NOMO-1 (cell line): ENCODE measurements at regions not wholly inside any gene's neighbourhood (a gene's known extent, or its start where the extent isn't known, plus 50 kb on each side); places are given as distances from the start of the nearest gene placed in this dataset.

Experiments used
- DNase-seq, 2 experiments: peaks; one replicate each; lab custom pipeline; 2025; ENCODE audit not compliant: unreplicated experiment in 2 of 2; lab: John Stamatoyannopoulos, UW

DNA sequence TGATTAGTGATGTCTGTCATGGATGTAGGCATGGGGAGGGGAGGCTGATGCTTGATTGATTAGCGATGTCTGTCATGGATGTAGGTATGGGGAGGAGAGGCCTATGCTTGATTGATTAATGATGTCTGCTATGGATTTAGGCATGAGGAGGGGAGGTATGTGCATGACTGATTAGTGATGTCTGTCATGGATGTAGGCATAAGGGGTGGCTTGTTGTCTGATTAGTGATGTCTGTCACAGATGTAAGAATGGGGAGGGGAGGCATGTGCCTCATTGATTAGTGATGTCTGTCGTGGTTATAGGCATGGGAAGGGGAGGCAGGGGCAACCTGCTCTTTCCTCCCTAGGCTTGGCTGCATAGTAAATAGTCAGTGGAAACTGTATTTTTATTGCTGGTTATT, 409.4 kb downstream of the HAPSTR1 start:
- DNase-seq, result no peak

DNA sequence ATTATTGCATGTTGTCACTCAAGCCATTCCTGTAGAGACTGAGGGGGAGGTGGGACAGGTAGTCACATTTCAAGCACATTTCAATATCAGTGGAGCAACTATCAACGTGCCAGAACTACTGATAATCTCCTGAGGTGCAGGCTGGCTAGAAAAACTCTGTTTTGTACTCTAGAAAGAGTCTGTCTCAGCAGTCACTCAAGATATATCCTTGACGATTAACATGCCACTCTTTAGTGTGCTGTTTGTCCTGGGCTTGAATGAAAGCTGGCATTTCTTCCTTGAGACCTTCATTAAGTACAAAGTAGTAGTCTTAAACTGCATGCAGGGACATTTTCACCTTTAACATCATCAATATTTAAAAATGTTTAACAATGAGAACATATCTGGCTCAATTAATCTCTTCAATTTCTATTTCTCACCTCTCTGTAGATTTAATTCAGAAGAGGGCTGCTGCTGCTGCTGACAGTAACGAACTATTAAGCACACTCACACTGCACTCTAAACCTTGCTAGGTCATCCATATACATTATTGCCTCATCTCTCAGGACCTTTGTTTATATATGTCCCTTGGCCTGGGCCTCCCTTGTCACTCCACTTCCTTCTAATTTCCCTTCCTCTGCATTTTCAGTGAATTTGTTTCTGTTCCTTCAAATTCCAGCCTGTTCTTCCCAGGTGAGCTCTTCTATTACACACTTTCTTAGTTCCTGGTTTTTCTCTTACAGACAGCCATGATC, 412.0 kb downstream of the HAPSTR1 start:
- DNase-seq, result no peak

DNA sequence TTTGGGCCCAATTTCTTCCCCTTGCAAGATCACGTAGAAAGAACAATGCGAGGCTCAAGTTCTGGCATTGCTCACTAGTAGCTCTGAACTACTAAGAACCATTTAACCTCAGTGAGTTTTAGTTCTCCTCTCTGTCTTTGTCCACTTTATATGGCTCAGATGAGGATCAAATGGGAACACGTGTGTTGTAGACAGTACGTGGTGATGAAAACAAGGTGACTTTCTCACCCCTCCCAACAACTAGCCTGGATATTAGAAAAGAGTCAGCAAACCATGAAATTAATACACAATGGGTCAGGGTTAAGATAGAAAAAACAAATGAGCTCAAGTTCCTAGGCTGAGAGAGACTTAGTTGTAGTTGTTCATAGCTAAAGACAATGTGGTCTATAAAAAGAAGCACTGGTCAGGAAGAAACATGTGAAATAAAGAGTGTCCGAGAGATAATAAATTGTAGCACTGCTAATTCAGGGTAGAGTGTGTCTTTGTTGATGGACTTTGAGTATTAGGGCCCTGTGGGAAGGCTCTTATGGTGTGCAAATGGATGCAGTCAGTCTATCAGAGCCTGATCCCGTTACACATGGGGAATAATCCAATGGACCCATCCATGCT, 417.0 kb downstream of the HAPSTR1 start:
- DNase-seq, result no peak

DNA sequence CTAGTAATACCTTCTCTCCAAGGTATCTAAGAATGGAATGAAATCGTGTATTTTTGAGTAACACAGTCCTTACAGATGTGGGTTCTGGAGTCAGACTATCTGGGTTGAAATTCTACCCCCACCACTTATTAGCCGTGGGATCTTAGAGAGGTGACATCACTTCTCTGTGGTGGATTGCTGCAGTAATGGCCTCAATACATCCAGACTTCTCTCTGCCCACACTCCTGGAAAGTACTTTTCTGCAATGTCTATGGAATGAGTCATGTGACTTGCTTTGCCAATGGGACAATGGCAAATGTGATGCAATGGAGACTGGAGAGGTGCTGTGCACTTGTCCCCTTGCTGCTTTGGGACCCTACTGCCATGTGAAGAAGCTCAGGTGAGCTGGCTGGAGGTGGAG, 418.2 kb downstream of the HAPSTR1 start:
- no peak for DNase-seq

DNA sequence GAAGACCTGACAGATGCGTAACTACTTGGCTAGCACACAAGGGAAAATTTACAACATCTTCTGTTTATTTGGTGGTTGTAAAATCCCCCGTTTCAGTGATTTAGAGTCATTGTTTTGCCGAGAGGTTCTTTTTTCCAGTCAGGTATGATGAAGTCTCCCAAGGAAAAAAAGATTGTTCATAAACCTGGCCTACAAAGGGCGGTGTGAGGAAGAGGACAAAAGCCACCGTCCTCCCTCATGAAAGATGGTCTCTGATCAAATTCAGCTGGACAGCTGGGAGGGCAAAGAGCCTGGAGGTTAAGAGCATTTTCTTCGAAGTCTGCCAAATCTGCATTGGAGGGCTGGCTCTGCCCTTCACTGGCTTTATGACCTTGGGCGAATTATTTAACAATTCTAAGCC, 419.9 kb downstream of the HAPSTR1 start:
- DNase-seq, result no peak

DNA sequence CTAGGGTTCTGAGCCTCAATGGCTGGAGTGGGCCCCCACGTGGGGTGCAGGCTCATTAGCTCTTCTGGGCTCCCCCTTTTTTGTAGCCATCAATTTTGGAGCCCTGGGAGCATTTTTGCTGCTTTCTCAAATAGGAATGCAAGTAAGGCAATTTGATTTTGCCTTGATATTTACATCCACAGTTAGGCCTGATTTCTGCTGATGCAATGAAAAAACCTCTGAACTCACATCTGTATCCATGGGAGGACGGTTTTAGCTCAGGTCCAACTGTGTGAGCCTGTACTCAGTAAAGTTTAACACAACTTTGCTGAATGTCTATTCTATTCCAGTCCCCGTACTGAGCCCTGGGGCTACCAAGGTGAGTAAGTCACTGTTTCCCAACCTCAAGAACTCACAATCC, 425.0 kb downstream of the HAPSTR1 start:
- no peak for DNase-seq

DNA sequence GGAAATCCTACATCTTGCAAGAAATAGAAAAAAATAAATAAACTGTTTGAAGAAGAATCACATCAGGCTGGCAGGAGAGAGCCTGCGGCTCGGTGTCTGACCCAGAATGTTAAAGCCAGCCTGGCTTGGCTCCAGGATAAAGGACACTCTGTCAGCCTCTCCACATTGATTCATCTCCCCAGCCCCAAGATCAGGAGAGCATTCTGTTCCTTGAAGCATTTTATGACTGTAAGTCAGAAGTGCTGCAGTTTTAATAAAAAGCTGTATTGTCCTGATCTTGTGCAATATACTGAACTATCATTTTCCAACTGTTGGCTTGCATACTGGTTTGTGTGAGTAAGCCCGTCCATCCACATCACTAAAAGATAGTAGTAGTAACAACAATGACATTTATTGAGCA, 426.6 kb downstream of the HAPSTR1 start:
- DNase-seq, result no peak

DNA sequence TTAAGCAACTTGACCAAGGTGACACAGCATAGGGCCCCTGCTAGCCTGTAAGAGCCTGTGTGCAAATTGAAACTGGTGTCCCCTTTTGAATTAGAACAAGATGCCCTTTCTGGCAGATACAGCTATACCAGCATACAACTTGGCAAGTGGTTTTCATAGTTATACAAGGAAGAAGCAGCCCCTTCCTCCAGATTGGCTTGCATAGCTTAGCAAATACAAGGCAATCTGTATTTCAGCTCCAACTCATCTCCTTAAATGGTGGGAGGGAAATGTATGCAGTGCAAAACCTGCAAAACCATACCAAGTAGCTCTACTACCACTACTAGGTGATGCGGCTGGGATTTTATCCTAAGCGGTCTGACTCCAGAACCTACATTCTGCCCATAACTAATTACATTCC, 427.1 kb downstream of the HAPSTR1 start:
- DNase-seq, result no peak

DNA sequence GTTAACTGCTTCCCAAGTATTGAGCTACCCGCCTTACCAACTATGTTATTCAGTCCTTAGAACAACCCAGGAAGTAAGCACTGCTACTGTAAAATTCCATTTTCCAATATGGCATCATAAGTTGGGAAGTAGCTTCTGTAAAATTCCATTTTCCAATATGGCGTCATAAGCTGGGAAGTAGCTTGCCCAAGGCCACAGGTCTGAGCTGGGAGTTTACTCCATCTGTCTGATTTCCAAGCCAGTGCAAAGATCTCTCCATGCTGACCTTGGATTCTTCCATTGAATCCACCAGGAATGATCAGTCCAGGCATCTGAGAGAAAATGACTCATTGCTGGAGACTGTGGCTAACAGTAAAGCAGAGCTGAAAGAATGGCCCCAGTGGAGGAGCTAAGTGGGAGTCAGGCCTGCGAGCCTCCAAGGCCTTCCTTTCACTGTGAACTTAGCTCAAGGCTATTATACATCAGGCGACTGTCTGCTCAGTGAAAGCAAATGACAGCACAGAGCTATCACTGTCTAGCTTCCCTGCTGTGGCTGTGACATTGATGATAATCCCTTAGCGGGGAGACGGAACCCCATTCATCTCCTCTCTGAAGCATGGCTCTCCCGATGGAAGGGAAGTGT, 430.4 kb downstream of the HAPSTR1 start:
- DNase-seq, result no peak

DNA sequence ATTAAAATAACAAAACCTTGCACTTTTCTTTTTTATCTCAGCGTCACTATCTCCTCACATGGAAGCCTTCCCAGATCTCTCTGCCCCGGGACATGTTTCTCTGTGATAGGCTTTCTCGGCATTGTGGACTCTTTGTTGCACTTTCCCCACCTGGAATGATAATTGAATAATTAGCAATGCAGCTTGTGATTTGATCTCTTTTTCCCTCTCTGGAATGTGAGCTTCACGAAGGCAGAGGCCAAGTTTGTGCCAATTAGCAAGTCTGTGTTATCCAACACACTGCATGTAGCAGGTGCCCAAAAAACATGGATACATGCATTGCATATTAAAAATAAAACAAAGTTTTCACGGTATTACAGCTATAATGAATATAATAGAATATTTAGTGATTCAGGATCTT, 431.2 kb downstream of the HAPSTR1 start:
- DNase-seq, result no peak

DNA sequence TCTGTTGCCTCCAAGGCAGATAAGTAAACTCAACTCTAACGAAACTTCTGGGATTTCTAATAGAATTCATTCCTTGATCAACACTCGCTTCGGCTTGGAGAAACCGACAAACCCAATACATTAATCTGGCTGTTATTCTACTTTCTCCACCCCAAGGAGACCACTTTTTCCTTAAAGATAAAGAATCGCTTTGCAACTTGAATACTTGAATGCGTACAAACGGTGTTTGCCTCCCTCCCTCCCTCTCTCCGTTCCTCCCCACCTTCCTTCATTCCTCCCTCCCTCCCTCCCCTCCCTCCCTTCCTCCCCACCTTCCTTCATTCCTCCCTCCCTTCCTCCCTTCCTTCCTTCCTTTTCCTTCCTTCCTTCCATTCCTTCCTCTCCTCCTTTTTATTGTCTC, 432.6 kb downstream of the HAPSTR1 start:
- no peak for DNase-seq

DNA sequence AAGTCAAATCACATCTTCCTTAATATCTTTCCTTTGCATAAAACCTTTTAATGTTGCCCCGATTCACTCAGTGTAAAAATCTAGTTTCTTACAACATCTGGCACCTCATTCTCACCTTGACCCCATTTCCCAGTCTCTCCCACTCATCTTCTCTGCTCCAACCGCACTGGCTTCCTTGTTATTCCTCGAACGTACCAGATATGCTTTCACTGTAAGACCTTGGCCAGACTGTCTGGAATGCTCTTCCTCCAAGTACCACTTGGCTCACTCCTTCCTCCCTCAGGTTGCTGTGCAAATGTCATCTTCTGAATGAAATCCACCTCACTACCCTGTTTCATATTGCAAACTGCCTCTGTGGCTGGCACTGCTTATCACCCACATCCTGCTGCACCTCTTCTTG, 433.6 kb downstream of the HAPSTR1 start:
- no peak for DNase-seq

DNA sequence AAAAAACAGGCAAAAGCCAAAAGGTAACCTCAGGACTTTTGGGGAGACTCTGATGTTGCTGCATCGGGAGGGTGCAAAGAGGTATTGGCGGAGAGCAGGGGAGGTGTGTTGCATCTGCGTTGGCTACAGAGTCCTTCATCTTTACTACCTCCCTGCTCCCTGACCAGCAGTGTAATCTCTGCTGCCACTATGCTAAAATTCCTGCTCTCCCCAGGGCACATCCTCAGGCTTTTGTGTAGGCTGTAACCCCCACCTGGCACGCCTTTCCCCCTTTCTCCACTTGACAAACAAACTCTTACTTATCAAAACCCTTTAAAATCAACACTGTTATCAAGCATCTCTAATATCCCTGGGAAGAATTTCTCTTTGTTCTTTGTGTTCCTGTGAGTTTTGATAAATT, 435.3 kb downstream of the HAPSTR1 start:
- no peak for DNase-seq

DNA sequence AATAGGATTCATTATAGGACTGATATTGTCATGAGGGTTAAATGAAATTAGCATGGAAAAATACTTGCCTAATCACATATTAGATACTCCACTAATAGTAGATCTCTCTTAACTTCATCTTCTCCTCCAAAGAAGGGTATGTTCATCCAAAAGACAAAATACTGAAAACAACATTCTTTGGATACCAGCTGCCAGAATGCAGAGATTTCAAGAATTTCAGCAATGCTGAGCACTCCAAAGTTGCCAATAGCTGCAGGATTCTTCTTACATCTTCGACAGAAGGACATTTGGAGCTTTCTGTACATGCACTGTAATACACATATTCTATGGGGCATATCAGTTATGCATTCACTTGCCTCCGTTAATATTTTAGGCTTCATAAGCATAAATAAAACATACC, 436.5 kb downstream of the HAPSTR1 start:
- no peak for DNase-seq

DNA sequence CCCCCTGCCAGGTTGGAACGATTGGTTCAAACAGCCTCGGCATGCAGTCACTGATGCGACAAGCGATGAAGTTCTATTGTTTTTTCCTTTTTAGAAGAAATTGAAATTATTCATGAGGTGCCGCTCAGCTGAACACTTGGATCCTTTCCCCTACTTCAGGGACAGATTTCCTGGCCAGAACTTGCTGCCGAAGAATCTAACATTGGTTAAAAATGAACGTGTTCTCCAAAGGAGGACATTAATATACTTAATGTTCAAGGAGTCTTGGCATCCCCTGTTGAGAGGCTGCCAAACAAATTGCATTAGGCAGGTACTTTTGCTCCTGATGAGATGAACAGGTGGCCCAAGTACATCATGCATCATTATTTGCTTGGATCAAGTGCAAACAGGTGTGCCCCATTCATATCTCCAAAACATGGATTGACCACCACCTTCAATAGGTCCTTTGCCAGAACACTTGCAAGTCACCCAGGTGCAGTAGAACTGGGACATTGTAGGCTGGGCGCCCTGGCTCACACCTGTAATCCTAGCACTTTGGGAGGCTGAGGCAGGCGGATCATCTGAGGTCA, 437.2 kb downstream of the HAPSTR1 start:
- DNase-seq, result no peak

DNA sequence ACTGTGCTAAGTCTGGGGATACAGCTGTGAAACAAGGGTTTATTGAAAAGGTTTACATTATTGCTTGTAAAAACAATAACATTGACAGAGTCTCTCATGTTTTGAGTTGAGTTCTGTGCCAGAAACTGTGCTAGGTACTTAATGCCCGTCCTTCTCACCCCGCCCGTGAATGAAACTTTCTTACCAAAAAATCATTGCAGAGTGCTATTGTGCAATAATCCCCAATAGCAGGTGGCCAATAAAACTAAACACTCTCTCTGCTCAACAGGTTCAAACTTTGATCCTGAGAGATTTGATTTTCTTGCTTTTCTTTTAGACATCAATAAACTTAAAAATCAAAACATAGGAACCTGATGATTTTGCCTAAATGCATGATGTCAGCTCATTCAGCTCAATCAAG, 441.6 kb downstream of the HAPSTR1 start:
- no peak for DNase-seq

DNA sequence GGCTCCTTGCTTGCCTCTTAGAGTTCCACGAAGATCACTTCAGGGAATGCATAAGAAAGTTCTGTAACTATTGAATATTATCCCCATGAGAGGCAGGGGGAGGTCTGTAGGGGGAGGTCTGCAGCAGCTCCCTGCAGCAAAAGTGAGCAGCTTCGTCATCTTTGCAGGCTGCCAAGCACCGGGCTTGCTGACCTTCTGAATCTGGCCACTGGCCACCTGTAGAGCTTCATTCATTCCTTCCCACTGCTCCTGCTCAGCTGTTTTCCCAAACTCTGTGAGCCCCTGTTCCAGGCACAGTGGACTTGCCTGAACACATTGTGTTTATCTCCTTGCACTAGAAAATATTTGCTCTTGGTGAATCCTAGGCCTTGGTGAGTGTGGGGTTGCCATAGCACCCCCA, 443.3 kb downstream of the HAPSTR1 start:
- no peak for DNase-seq

DNA sequence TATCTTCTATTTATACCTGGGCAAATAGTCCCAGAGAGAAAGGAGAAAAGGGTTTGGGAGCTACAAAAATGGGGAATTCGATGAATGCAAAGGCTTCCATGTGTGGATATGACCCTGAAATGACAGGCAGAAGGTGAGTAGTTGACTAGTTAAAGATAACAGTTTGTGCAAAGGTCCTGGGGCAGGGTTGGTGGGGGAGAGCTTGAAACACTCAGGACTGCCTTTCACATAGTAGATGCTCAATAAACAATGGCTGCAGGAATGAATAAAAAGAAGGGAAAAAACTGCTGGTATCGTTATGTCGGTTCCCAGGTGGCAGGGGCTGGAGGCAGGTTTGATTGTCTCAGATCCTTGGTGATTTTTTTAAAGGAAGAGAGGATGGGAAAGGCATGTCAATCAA, 445.5 kb downstream of the HAPSTR1 start:
- no peak for DNase-seq

DNA sequence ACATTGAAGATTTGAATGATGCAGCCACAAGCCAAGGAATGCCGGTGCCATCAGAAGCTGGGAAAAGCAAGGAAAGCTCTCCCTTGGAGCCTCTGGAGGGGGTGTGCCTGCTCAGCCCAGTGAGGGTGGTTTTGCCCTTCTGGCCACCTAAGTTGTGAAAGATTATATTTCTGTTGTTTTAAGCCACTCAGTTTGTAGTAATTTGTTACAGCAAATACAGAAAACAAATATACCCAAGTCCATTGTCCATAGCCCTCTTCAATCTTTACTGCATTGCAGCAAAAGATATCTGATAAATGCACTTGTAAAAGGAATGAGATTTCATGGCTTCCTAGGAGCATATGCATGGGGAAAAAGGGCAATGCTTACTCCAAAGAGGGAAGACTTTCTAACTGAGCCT, 447.9 kb downstream of the HAPSTR1 start:
- DNase-seq, result no peak

DNA sequence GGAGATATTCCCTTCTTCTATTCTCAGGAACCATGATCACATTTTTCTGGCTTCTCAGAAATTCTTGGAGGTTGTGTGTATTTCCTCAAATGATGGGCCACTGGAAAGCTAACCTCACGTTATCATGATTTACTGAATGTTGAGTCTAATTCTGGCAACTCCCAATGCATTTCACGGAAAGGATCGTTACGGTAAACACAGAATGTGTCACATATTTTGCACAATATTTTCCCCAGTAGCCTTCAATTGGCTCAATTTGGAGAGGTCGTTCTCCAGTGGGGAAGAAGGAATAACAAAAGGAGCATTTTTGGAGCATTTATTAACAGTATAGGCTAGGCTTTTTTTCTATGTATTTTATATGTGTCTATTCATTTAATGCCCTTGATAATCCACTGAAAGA, 450.3 kb downstream of the HAPSTR1 start:
- DNase-seq, result no peak

DNA sequence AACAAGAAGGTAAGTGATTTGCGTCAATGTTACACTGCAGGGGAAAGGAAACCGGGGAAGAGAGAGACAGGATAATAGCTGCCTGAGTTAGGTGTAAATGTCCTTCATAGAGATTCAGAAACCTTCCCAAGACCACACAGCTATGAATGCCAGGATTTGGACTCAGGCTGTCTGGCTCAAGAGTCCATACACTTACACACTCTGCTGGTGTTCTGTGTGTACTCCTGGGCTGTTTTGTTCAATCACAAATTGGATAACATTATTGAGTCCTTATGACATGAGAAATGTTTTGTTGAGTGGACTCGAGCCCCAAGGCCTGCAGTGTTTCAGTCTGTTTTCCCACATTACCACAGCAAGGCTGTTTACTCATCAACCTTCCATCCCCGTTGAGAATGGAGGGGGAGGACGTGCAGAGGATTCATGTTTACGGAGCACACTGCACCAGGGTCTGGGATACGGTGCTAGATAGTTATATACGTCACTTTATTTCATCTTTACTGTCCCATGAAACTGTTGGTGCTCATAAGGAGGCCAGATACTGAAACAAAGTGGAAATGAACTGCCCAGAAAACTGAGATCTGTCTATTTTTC, 450.8 kb downstream of the HAPSTR1 start:
- DNase-seq, result no peak
